ENCODE measurements at regions not wholly inside any gene's neighbourhood (a gene's known extent, or its start where the extent isn't known, plus 50 kb on each side); places are given as distances from the start of the nearest gene placed in this dataset.

DNA sequence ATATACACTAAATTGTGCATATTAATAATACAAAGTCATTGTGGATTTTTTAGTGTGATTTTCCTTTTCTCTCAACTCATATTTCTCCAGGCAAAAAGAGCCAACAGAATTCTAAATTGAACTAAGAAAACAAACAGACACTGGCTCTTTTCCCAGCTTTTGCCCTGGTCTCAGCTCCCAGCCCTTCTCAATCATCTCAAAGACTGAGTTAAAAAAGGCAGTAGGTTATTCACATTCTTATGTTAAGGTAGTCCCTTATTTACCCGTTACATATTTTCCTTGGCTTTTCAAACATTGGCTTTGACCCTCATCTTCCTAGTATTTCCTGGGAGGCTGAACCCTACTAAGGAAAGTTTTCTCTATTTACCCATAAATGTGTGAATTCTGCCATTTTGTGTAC is 753.6 kb downstream of the LIG4 start:
- H3K27me3 ChIP-seq (ENCODE audit: insufficient read depth, low read depth) = no peaks in the 10 kb centered on the region
- H3K4me2 ChIP-seq = no peak overlapping the region
- no peaks in the 10 kb centered on the region for H3K9me3 ChIP-seq (ENCODE audit: insufficient read depth, low read depth)
- intact Hi-C loops (cut with micrococcal nuclease; ENCODE audit: unreplicated experiment) = no loop called here
- H3K9me2 ChIP-seq (ENCODE audit: insufficient read depth) = no peaks in the 10 kb centered on the region
- no peak for DNase-seq
- no peaks in the 10 kb centered on the region for H3K4me1 ChIP-seq (replicated peaks; ENCODE audit: insufficient read depth)
- H3K36me3 ChIP-seq (ENCODE audit: low read depth) = no peaks in the 10 kb centered on the region
- no peak overlapping the region for H2AFZ ChIP-seq
- no peak for TF ChIP-seq EZH2 (IDR thresholded peaks at IDR 0.05; ENCODE audit: low read depth)
- TF ChIP-seq, protein P1, sequence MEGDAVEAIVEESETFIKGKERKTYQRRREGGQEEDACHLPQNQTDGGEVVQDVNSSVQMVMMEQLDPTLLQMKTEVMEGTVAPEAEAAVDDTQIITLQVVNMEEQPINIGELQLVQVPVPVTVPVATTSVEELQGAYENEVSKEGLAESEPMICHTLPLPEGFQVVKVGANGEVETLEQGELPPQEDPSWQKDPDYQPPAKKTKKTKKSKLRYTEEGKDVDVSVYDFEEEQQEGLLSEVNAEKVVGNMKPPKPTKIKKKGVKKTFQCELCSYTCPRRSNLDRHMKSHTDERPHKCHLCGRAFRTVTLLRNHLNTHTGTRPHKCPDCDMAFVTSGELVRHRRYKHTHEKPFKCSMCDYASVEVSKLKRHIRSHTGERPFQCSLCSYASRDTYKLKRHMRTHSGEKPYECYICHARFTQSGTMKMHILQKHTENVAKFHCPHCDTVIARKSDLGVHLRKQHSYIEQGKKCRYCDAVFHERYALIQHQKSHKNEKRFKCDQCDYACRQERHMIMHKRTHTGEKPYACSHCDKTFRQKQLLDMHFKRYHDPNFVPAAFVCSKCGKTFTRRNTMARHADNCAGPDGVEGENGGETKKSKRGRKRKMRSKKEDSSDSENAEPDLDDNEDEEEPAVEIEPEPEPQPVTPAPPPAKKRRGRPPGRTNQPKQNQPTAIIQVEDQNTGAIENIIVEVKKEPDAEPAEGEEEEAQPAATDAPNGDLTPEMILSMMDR (conservative IDR thresholded peaks at IDR 0.05) = no peak
- ChIA-PET CTCF (no interaction called here), POLR2A (ENCODE audit: unreplicated experiment) (no interaction called here)
- no peaks in the 10 kb centered on the region for H4K20me1 ChIP-seq (ENCODE audit: insufficient read depth)
- BruUV-seq (replicated peaks) = no TSS peak
- no peaks in the 10 kb centered on the region for H3K79me2 ChIP-seq (ENCODE audit: low read depth)
- H3K4me3 ChIP-seq = no peak overlapping the region
- H3K27ac ChIP-seq = no peak overlapping the region
- no peaks in the 10 kb centered on the region for H3F3A ChIP-seq (ENCODE audit: insufficient read depth, low read depth)

- Histone ChIP-seq H4K20me1 (ENCODE audit: insufficient read depth) (no peaks in the 10 kb centered on the region), H3K79me2 (ENCODE audit: low read depth) (no peaks in the 10 kb centered on the region), H3K4me2 (no peak overlapping the region), H3K4me3 (no peak overlapping the region), H3K9me2 (ENCODE audit: insufficient read depth) (no peaks in the 10 kb centered on the region), H3K27ac (no peak overlapping the region), H3K36me3 (ENCODE audit: low read depth) (no peaks in the 10 kb centered on the region), H3K27me3 (ENCODE audit: insufficient read depth, low read depth) (no peaks in the 10 kb centered on the region), H3K9me3 (ENCODE audit: insufficient read depth, low read depth) (no peaks in the 10 kb centered on the region), H3F3A (ENCODE audit: insufficient read depth, low read depth) (no peaks in the 10 kb centered on the region), H2AFZ (no peak overlapping the region), H3K4me1 (replicated peaks; ENCODE audit: insufficient read depth) (no peaks in the 10 kb centered on the region)
- intact Hi-C loops (cut with micrococcal nuclease; ENCODE audit: unreplicated experiment) = no loop called here
- POLR2A ChIA-PET (ENCODE audit: unreplicated experiment) = no interaction called here
- DNase-seq = no peak
- CTCF ChIA-PET = no interaction called here
- no TSS peak for BruUV-seq (replicated peaks)
- TF ChIP-seq, protein P1 (conservative IDR thresholded peaks at IDR 0.05) = no peak
- no peak for TF ChIP-seq EZH2 (IDR thresholded peaks at IDR 0.05; ENCODE audit: low read depth)
These were observed 755.9 kb downstream of the LIG4 start for GRCh38 chr13:107459430-107459829.

GRCh38 chr13:107458269-107458668 is 757.1 kb downstream of the LIG4 start:
- Histone ChIP-seq H3K9me2 (ENCODE audit: insufficient read depth) (no peaks in the 10 kb centered on the region), H3K36me3 (ENCODE audit: low read depth) (no peaks in the 10 kb centered on the region), H3K4me1 (replicated peaks; ENCODE audit: insufficient read depth) (no peaks in the 10 kb centered on the region), H2AFZ (no peak overlapping the region), H3K27me3 (ENCODE audit: insufficient read depth, low read depth) (no peaks in the 10 kb centered on the region), H3K9me3 (ENCODE audit: insufficient read depth, low read depth) (peaks cover 6% of the 10 kb centered on the region; the same call in 1 of the 2 replicates), H3K4me3 (no peak overlapping the region), H3K4me2 (no peak overlapping the region), H4K20me1 (ENCODE audit: insufficient read depth) (no peaks in the 10 kb centered on the region), H3K79me2 (ENCODE audit: low read depth) (no peaks in the 10 kb centered on the region), H3K27ac (no peak overlapping the region), H3F3A (ENCODE audit: insufficient read depth, low read depth) (no peaks in the 10 kb centered on the region)
- intact Hi-C loops (cut with micrococcal nuclease; ENCODE audit: unreplicated experiment) = no loop called here
- BruUV-seq (replicated peaks) = no TSS peak
- TF ChIP-seq, protein P1 (conservative IDR thresholded peaks at IDR 0.05) = no peak
- no peak for TF ChIP-seq EZH2 (IDR thresholded peaks at IDR 0.05; ENCODE audit: low read depth)
- CTCF ChIA-PET = no interaction called here
- no peak for DNase-seq
- POLR2A ChIA-PET (ENCODE audit: unreplicated experiment) = no interaction called here
